ENCODE measurements at regions not wholly inside any gene's neighbourhood (a gene's known extent, or its start where the extent isn't known, plus 50 kb on each side); places are given as distances from the start of the nearest gene placed in this dataset.

DNA sequence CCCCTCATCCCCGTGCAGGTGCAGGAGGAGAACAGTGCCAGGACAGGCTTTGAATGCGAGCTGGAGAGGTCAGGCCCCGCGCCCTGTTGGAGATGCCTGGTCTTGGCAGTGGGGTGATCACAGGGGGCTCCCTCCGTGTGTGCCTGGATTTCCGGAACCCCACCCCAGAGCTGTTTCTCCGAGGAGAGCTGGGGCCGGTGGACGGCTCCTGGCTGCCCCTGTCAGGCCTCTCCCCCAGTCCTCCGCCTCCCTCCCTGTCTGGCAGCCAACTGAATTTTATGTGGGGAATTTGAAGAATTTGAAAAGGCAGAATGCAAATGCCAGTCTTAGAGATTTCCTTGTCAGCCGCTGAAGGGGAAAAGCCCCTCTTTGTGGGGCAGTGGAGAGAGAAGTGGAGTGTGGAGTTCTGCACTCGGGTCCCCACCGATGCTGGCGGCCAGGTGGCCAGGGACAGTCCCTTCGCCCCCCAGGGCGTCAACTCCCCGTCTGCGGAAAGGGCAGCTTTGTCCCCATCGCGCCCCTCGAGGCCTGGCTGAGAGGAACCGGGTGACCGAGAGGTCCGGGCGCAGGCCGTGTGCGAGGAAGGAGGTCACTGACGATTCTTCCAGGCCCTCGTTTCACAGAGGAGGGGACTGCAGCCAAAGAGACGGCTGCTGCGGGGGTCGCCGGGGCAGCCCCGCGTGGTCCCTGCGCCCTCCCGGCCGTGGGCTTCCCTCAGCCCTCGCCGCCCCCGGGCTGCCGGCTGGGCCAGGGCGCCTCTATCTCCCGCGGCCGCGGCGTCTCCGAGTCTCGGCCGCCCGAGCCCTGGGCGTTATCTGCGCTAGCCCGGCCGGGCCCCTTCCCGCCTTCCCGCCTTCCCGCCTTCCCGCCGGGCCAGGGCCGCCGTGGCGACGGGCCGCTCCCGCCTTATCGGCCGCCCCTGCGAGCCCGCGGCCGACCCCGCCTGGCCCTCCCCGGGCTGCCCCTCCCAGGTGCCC lies 56.0 kb upstream of the LCTL start:
- H3K27ac ChIP-seq, result no peak overlapping the region
- in situ Hi-C loops (cut with HindIII; ENCODE audit: low pct_ligation_motif_present, low sequenced_read_pairs), result no loop called here
- H3K4me3 ChIP-seq (ENCODE audit: low read depth, low read length), result no peak overlapping the region
- TF ChIP-seq, protein P1, sequence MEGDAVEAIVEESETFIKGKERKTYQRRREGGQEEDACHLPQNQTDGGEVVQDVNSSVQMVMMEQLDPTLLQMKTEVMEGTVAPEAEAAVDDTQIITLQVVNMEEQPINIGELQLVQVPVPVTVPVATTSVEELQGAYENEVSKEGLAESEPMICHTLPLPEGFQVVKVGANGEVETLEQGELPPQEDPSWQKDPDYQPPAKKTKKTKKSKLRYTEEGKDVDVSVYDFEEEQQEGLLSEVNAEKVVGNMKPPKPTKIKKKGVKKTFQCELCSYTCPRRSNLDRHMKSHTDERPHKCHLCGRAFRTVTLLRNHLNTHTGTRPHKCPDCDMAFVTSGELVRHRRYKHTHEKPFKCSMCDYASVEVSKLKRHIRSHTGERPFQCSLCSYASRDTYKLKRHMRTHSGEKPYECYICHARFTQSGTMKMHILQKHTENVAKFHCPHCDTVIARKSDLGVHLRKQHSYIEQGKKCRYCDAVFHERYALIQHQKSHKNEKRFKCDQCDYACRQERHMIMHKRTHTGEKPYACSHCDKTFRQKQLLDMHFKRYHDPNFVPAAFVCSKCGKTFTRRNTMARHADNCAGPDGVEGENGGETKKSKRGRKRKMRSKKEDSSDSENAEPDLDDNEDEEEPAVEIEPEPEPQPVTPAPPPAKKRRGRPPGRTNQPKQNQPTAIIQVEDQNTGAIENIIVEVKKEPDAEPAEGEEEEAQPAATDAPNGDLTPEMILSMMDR (IDR thresholded peaks at IDR 0.05; ENCODE audit: low read depth, low read length, missing control alignments), result no peak
- no peak for DNase-seq
- H3K36me3 ChIP-seq (replicated peaks), result no peaks in the 10 kb centered on the region
- no peaks in the 10 kb centered on the region for H3K27me3 ChIP-seq (replicated peaks)

DNA sequence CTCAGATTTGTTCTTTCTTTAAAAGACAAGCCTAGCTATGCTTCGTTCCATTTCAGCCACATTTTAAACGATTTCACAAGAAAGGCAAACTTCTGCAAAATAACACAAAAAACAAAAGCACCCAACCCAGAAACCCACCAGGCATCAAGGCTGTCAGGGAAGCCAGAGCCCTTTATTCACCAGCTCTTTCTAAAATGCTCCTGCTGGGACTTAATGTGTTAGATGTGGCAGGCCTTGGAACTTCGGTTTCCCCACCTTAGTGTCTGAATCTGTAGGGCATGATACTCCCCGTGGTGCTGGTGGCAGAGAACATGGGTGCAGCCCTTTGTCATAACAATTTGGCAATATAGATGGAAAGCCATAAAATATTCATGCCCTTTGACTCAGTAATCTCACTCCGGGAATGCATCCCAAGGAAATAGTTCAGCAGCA lies 56.8 kb upstream of the LCTL start:
- DNase-seq, result no peak
- in situ Hi-C loops (cut with HindIII; ENCODE audit: low pct_ligation_motif_present, low sequenced_read_pairs), result no loop called here
- Histone ChIP-seq H3K4me3 (ENCODE audit: low read depth, low read length) (no peak overlapping the region), H3K27me3 (replicated peaks) (no peaks in the 10 kb centered on the region), H3K27ac (no peak overlapping the region), H3K36me3 (replicated peaks) (no peaks in the 10 kb centered on the region)
- TF ChIP-seq, protein P1 (IDR thresholded peaks at IDR 0.05; ENCODE audit: low read depth, low read length, missing control alignments), result no peak

DNA sequence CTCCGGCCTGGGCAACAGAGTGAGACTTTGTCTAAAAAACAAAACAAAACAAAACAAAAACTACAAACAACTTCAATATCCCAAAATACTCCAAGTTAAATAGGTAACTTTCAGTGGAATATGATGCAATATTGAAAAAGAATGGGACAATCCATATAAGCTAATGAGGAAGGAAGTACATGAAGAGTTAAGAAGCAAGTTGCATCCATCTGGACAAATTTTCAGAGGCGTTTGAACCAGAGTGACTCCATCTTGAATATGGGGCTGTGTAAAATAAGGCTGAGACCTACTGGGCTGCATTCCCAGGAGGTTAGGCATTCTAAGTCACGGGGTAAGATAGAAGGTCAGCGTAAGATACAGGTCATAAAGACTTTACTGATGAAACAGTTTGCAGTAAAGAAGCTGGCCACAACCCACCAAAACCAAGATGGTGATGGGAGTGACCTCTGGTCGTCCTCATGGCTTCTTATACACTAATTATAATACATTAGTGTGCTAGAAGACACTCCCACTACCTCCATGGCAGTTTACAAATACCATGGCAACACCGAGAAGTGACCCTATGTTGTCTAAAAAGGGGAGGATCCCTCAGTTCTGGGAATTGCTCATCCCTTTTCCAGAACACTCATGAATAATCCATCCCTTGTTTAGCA lies 58.1 kb upstream of the LCTL start:
- TF ChIP-seq, protein P1 (IDR thresholded peaks at IDR 0.05; ENCODE audit: low read depth, low read length, missing control alignments), result no peak
- H3K4me3 ChIP-seq (ENCODE audit: low read depth, low read length), result no peak overlapping the region
- in situ Hi-C loops (cut with HindIII; ENCODE audit: low pct_ligation_motif_present, low sequenced_read_pairs), result no loop called here

DNA sequence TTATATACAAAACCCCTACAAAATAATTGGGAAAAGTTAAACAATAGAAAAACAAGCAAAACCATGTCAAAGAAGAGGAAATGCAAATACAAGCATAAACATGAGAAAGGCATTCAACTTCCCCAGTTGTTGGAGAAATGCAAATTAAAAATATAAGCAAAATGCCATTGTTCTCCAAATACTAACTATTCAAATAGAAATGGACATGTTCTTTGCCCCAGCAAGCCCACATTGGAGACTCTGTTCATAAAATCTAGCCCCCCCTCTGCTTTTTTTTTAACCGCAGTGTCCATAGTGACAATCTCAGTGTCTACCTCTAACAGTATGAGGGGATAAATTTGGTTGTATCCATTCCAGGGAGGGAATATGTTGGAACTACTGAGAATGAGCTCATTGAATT lies 59.7 kb upstream of the LCTL start:
- no peak overlapping the region for H3K4me3 ChIP-seq (ENCODE audit: low read depth, low read length)
- no peaks in the 10 kb centered on the region for H3K27me3 ChIP-seq (replicated peaks)
- no peak for DNase-seq
- TF ChIP-seq, protein P1 (IDR thresholded peaks at IDR 0.05; ENCODE audit: low read depth, low read length, missing control alignments), result no peak
- H3K36me3 ChIP-seq (replicated peaks), result no peaks in the 10 kb centered on the region
- no peak overlapping the region for H3K27ac ChIP-seq
- in situ Hi-C loops (cut with HindIII; ENCODE audit: low pct_ligation_motif_present, low sequenced_read_pairs), result no loop called here

More for the DNA sequence above, 58.1 kb upstream of the LCTL start:
- DNase-seq, result no peak
- H3K27me3 ChIP-seq (replicated peaks), result no peaks in the 10 kb centered on the region
- no peak overlapping the region for H3K27ac ChIP-seq
- no peaks in the 10 kb centered on the region for H3K36me3 ChIP-seq (replicated peaks)

DNA sequence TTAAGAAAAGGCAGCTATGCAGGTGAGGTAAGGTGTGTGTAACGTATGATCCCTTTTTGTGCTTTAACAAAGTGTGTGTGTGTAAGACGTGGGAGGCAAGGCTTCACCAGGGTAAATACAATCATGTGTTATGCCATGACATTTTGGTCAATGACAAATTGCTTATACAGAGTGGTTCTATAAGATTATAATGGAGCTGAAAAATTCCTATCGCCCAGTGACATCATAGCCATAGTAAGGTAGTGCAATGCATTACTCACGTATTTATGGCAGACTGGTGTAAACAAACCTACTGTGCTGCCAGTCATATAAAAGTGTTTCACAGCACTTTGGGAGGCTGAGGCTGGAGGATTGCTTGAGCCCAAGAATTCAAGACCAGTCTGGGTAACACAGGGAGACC lies 60.2 kb upstream of the LCTL start:
- no peak for DNase-seq

More for the DNA sequence above, 60.2 kb upstream of the LCTL start:
- H3K4me3 ChIP-seq (ENCODE audit: low read depth, low read length), result no peak overlapping the region
- H3K27me3 ChIP-seq (replicated peaks), result no peaks in the 10 kb centered on the region
- H3K36me3 ChIP-seq (replicated peaks), result no peaks in the 10 kb centered on the region
- TF ChIP-seq, protein P1 (IDR thresholded peaks at IDR 0.05; ENCODE audit: low read depth, low read length, missing control alignments), result no peak
- no peak overlapping the region for H3K27ac ChIP-seq
- in situ Hi-C loops (cut with HindIII; ENCODE audit: low pct_ligation_motif_present, low sequenced_read_pairs), result no loop called here

All from brain microvascular endothelial cell (primary cell).